ENCODE measurements at regions not wholly inside any gene's neighbourhood (a gene's known extent, or its start where the extent isn't known, plus 50 kb on each side); places are given as distances from the start of the nearest gene placed in this dataset.

DNA sequence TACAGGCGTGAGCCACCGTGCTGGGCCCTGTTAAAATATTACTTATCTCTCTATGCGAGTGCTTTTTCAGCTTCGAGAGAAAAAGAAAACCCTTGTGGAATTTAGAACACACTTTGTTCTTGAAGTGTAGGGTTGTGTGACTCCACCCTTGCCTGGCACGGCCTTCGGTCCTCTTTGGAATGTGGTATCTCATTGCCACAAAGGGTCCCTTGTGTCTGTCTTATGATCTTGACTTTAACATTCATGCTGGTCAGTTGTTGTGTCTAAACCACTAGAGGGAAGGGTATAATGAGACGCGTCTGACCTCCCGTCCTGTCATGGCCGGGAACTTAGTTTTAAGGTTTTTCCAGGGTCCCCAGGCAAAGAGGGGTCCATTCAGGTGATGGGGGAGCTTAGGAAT lies 246.4 kb downstream of the VAPA start:
- TF ChIP-seq EZH2phosphoT487 (IDR thresholded peaks at IDR 0.05; ENCODE audit: borderline replicate concordance): no peak
- TF ChIP-seq, protein P1, sequence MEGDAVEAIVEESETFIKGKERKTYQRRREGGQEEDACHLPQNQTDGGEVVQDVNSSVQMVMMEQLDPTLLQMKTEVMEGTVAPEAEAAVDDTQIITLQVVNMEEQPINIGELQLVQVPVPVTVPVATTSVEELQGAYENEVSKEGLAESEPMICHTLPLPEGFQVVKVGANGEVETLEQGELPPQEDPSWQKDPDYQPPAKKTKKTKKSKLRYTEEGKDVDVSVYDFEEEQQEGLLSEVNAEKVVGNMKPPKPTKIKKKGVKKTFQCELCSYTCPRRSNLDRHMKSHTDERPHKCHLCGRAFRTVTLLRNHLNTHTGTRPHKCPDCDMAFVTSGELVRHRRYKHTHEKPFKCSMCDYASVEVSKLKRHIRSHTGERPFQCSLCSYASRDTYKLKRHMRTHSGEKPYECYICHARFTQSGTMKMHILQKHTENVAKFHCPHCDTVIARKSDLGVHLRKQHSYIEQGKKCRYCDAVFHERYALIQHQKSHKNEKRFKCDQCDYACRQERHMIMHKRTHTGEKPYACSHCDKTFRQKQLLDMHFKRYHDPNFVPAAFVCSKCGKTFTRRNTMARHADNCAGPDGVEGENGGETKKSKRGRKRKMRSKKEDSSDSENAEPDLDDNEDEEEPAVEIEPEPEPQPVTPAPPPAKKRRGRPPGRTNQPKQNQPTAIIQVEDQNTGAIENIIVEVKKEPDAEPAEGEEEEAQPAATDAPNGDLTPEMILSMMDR (conservative IDR thresholded peaks at IDR 0.05; ENCODE audit: low read length): no peak
